ENCODE measurements at regions not wholly inside any gene's neighbourhood (a gene's known extent, or its start where the extent isn't known, plus 50 kb on each side); places are given as distances from the start of the nearest gene placed in this dataset.
"Not testable (repeated sequence)": the region's sequence is repeated elsewhere in the genome, so short reads cannot be mapped to it uniquely, and the experiment has no call there.

- Histone ChIP-seq H3K9me3 (replicated peaks in 1 of 11) (peaks cover 0 to 8% (median 1%) of the 10 kb centered on the region in 11 experiments; a peak in 10 of 22 replicates), H3K4me3 (no peak overlapping the region), H3K27ac (no peak overlapping the region), H3K4me2 (no peak overlapping the region), H3K4me1 (peaks cover 8 to 27% (median 12%) of the 10 kb centered on the region in 10 experiments; a peak in 17 of 20 replicates), H3K9ac (no peak overlapping the region), H3K27me3 (no peaks in the 10 kb centered on the region), H3K36me3 (no peaks in the 10 kb centered on the region), H4K20me1 (no peaks in the 10 kb centered on the region)
- no peak for TF ChIP-seq Cebpa-rat (IDR thresholded peaks at IDR 0.05)
These were observed 195.0 kb downstream of the BTBD3 start for GRCh38 chr20:12112665-12113064.

DNA sequence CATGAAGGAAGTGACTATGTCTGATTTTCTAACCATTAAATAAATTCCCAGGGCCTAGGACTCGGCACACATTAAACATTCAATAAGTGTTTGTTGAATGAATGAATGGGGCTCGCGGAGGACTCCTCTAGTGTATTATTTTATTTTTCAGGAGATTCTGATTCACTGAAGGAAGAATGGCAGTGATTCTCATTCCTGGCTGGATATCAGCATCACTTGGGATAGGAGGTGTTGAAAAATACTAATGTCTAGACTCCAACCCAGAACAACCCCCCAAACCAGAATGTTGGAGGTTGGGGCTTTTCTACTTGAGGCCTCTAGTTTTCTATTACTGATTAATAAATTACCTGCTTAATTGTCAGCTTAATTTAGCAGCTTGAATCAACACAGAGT lies 195.4 kb downstream of the BTBD3 start:
- H3K9me3 ChIP-seq (replicated peaks in 1 of 11) = peaks cover 0 to 4% (median 0%) of the 10 kb centered on the region in 11 experiments; a peak in 3 of 22 replicates
- H3K4me1 ChIP-seq = peaks cover 8 to 27% (median 12%) of the 10 kb centered on the region in 10 experiments; a peak in 17 of 20 replicates
- H3K9ac ChIP-seq = no peak overlapping the region
- H4K20me1 ChIP-seq = no peaks in the 10 kb centered on the region
- no peak for TF ChIP-seq Cebpa-rat (IDR thresholded peaks at IDR 0.05)
- H3K36me3 ChIP-seq = no peaks in the 10 kb centered on the region
- no peak overlapping the region for H3K27ac ChIP-seq
- peak overlapping the region in 5 of 11 experiments; percentile 2 to 41 (median 23); a peak in 2 of 22 replicates for H3K4me2 ChIP-seq
- H3K27me3 ChIP-seq = no peaks in the 10 kb centered on the region
- H3K4me3 ChIP-seq = no peak overlapping the region

- no peak for TF ChIP-seq Cebpa-rat (IDR thresholded peaks at IDR 0.05)
- H3K9ac ChIP-seq = no peak overlapping the region
- H3K4me2 ChIP-seq = peak overlapping the region in 10 of 11 experiments; percentile 2 to 41 (median 22); a peak in 14 of 22 replicates
These were observed 196.0 kb downstream of the BTBD3 start for GRCh38 chr20:12113468-12114371.

GRCh38 chr20:12129114-12129513 lies 211.4 kb downstream of the BTBD3 start:
- not testable (repeated sequence) for H3K4me2 ChIP-seq; H3K4me3 ChIP-seq; H3K36me3 ChIP-seq; H3K9me3 ChIP-seq (replicated peaks in 1 of 11); H3K9ac ChIP-seq; H3K27ac ChIP-seq; H4K20me1 ChIP-seq; H3K27me3 ChIP-seq; H3K4me1 ChIP-seq

More at GRCh38 chr20:12113468-12114371, 196.0 kb downstream of the BTBD3 start:
- Histone ChIP-seq H3K9me3 (replicated peaks in 1 of 11) (peaks cover 0 to 1% (median 0%) of the 10 kb centered on the region in 11 experiments; a peak in 2 of 22 replicates), H3K27ac (no peak overlapping the region; a peak in 2 of 22 replicates), H4K20me1 (no peaks in the 10 kb centered on the region), H3K4me1 (peaks cover 8 to 27% (median 12%) of the 10 kb centered on the region in 10 experiments; a peak in 17 of 20 replicates), H3K4me3 (no peak overlapping the region), H3K27me3 (no peaks in the 10 kb centered on the region), H3K36me3 (no peaks in the 10 kb centered on the region)

- not testable (repeated sequence) for H3K9ac ChIP-seq
These were observed 211.8 kb downstream of the BTBD3 start for GRCh38 chr20:12129532-12129931.

DNA sequence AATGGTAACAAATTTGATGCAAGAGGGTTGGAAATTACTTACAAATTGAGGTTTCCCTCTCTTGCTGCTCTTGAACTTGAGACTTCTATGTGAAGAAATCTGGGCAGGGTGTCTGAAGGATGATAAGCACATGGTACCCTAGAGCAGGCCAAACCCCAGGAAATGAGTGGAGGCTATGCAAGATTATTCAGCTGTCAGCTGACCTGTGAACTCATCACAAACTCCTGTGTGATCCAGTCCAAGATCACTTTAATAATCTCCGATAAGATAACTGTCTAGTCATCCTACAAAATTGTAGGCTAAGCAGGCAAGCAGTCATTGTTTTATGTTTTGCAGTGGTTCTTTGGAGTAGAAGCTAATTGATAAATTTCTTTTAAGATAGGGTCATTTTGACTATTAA lies 213.1 kb downstream of the BTBD3 start:
- H3K4me3 ChIP-seq = no peak overlapping the region
- no peaks in the 10 kb centered on the region for H3K27me3 ChIP-seq
- H3K9ac ChIP-seq = no peak overlapping the region
- peaks cover 0 to 3% (median 0%) of the 10 kb centered on the region in 11 experiments; a peak in 1 of 22 replicates for H3K9me3 ChIP-seq (replicated peaks in 1 of 11)
- no peaks in the 10 kb centered on the region for H4K20me1 ChIP-seq
- TF ChIP-seq Cebpa-rat (IDR thresholded peaks at IDR 0.05) = no peak
- no peaks in the 10 kb centered on the region for H3K4me1 ChIP-seq
- H3K27ac ChIP-seq = no peak overlapping the region
- no peaks in the 10 kb centered on the region for H3K36me3 ChIP-seq
- no peak overlapping the region for H3K4me2 ChIP-seq

More at GRCh38 chr20:12129532-12129931, 211.8 kb downstream of the BTBD3 start:
- H3K9me3 ChIP-seq (replicated peaks in 1 of 11); H3K4me3 ChIP-seq; H4K20me1 ChIP-seq; H3K4me1 ChIP-seq; H3K4me2 ChIP-seq; H3K27ac ChIP-seq; H3K36me3 ChIP-seq; H3K27me3 ChIP-seq: not testable (repeated sequence)

GRCh38 chr20:12133553-12133952 lies 215.9 kb downstream of the BTBD3 start:
- no peaks in the 10 kb centered on the region for H3K4me1 ChIP-seq
- no peak overlapping the region for H3K27ac ChIP-seq
- no peak overlapping the region for H3K9ac ChIP-seq
- H3K27me3 ChIP-seq = no peaks in the 10 kb centered on the region
- H3K4me3 ChIP-seq = no peak overlapping the region
- H4K20me1 ChIP-seq = no peaks in the 10 kb centered on the region
- H3K36me3 ChIP-seq = no peaks in the 10 kb centered on the region
- TF ChIP-seq Cebpa-rat (IDR thresholded peaks at IDR 0.05) = no peak
- H3K4me2 ChIP-seq = no peak overlapping the region
- peaks cover 5 to 16% (median 11%) of the 10 kb centered on the region in 11 experiments; a peak in 16 of 22 replicates for H3K9me3 ChIP-seq (replicated peaks in 1 of 11)

DNA sequence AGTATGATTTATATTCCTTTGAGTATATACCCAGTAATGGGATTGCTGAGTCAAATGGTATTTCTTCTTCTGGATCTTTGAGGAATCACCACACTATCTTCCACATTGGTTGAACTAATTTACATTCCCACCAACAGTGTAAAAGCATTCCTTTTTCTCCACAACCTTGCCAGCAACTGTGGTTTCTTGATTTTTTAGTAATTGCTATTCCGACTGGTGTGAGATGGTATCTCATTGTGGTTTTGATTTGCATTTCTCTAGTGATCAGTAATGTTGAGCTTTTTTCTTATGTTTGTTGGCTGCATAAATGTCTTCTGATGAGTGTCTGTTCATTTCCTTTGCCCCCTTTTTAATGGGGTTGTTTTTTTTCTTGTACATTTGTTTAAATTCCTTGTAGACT lies 228.3 kb downstream of the BTBD3 start:
- H3K27me3 ChIP-seq, H3K9ac ChIP-seq, H3K4me2 ChIP-seq, H3K4me3 ChIP-seq, H3K36me3 ChIP-seq, H3K27ac ChIP-seq, H4K20me1 ChIP-seq: not testable (repeated sequence)
- Histone ChIP-seq H3K9me3 (replicated peaks in 1 of 11) (peaks cover 17 to 47% (median 39%) of the 10 kb centered on the region in 11 experiments), H3K4me1 (peaks cover 0 to 19% (median 11%) of the 10 kb centered on the region in 10 experiments; a peak in 17 of 20 replicates)

- Histone ChIP-seq H3K4me2 (no peak overlapping the region), H3K27me3 (no peaks in the 10 kb centered on the region), H3K36me3 (no peaks in the 10 kb centered on the region), H3K9ac (no peak overlapping the region), H3K4me3 (no peak overlapping the region), H3K4me1 (peaks cover 0 to 6% (median 0%) of the 10 kb centered on the region in 10 experiments; a peak in 3 of 20 replicates), H4K20me1 (no peaks in the 10 kb centered on the region), H3K9me3 (replicated peaks in 1 of 11) (0 out of 22 replicates have a peak, but pooled peaks cover 0 to 4% (median 0%) of the 10 kb centered on the region in 11 experiments), H3K27ac (no peak overlapping the region)
- TF ChIP-seq Cebpa-rat (IDR thresholded peaks at IDR 0.05) = no peak
These were observed 235.3 kb downstream of the BTBD3 start for GRCh38 chr20:12152996-12153395.

Data from BLaER1 treated with 17β-estradiol and CSF1 and Interleukin-3, amounts not matched to agents 10 nM and 100 nM (cell line).